Endothelial cell of umbilical vein (primary cell): ENCODE measurements at regions not wholly inside any gene's neighbourhood (a gene's known extent, or its start where the extent isn't known, plus 50 kb on each side); places are given as distances from the start of the nearest gene placed in this dataset.

ENCODE experiments used
- EZH2 ChIP-seq: IDR thresholded peaks from 2 replicates; pipeline ENCODE4 v1.6.1; 2012; ENCODE audit warnings: borderline replicate concordance, low read depth, mild to moderate bottlenecking, moderate library complexity, low read length, inconsistent platforms; ENCODE audit not compliant: severe bottlenecking
- MAX ChIP-seq: IDR thresholded peaks from 2 replicates; pipeline ENCODE4 v1.6.1; 2011; ENCODE audit not compliant: insufficient read depth, insufficient read length
- POLR2A ChIP-seq: IDR thresholded peaks from 2 replicates; pipeline ENCODE4 v1.6.1; 2012; ENCODE audit warnings: low read depth, mild to moderate bottlenecking, control low read depth, low read length
- POLR2AphosphoS5 ChIP-seq: IDR thresholded peaks from 2 replicates; pipeline ENCODE4 v1.6.1; 2012; ENCODE audit warnings: low read depth, mild to moderate bottlenecking, control low read depth, low read length, moderate library complexity; ENCODE audit not compliant: insufficient read depth
- TF ChIP-seq, protein P1 (sequence below), 2 donors: IDR thresholded peaks; 1 replicate in 1 of 2; 2 replicates in 1 of 2; pipeline ENCODE4 v1.5.1; 2011; ENCODE audit warnings: low read length in 2 of 2, mild to moderate bottlenecking in 2 of 2, moderate library complexity in 2 of 2, control low read depth in 1 of 2, inconsistent platforms in 1 of 2, low read depth in 1 of 2; ENCODE audit not compliant: insufficient read depth in 1 of 2; ENCODE audit errors: extremely low read depth in 1 of 2

DNA sequence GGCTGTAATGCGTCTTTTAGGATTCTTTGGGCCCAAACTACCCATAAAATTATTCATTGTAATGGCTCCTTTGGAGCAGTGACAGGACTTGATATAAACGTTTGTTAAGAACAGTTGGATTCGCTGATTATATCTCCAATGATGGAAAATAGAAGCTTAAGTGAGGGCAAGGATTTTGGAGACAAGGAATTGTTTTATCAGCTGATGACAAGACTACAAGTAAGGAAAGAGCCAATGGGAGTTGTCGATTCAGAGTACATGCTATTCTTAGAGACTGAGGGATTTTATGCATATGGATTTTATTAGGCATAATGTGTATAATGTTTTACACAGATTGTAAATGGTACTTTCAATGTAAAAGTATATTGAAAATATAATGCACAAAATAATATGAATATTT, 425.5 kb upstream of the RIOK2 start:
- TF ChIP-seq, protein P1, sequence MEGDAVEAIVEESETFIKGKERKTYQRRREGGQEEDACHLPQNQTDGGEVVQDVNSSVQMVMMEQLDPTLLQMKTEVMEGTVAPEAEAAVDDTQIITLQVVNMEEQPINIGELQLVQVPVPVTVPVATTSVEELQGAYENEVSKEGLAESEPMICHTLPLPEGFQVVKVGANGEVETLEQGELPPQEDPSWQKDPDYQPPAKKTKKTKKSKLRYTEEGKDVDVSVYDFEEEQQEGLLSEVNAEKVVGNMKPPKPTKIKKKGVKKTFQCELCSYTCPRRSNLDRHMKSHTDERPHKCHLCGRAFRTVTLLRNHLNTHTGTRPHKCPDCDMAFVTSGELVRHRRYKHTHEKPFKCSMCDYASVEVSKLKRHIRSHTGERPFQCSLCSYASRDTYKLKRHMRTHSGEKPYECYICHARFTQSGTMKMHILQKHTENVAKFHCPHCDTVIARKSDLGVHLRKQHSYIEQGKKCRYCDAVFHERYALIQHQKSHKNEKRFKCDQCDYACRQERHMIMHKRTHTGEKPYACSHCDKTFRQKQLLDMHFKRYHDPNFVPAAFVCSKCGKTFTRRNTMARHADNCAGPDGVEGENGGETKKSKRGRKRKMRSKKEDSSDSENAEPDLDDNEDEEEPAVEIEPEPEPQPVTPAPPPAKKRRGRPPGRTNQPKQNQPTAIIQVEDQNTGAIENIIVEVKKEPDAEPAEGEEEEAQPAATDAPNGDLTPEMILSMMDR (IDR thresholded peaks at IDR 0.05; ENCODE audit: extremely low read depth in 1 of 2, insufficient read depth in 1 of 2, low read depth in 1 of 2, low read length in 2 of 2) = no peak
- TF ChIP-seq POLR2AphosphoS5 (no peak), POLR2A (no peak), EZH2 (no peak), MAX (no peak)
